ENCODE measurements at regions not wholly inside any gene's neighbourhood (a gene's known extent, or its start where the extent isn't known, plus 50 kb on each side); places are given as distances from the start of the nearest gene placed in this dataset.

DNA sequence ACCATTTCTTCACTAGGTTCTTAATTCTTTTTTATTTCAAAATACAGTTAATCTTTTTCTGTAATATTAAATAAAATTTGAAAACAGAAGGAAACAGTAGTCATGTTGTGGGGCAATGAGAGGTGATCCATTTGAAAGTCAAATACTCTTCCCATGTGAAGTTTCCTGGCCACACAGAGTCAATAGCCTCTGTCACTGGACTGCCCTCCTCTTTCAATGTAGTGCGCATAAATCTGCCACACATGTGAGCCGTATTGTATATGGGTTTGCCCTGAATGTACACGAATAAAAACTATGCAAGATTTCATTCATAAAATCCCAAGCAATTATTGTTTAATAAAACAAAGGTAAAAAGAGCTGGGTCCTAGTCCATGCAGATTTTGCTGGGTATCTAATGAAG, 59.1 kb downstream of the NKX6-1 start:
- TF ChIP-seq RAD21 (IDR thresholded peaks at IDR 0.05) (no peak), FOXA1 (IDR thresholded peaks at IDR 0.05) (no peak), TAF1 (conservative IDR thresholded peaks at IDR 0.05) (no peak), JUND (IDR thresholded peaks at IDR 0.05) (no peak), EGR1 (IDR thresholded peaks at IDR 0.05; ENCODE audit: low read depth in 2 of 2) (no peak), YY1 (IDR thresholded peaks at IDR 0.05) (no peak), GABPA (IDR thresholded peaks at IDR 0.05 in 1 of 2, conservative IDR thresholded peaks at IDR 0.05 in 1 of 2) (no peak), RXRA (IDR thresholded peaks at IDR 0.05) (no peak), HNF4G (IDR thresholded peaks at IDR 0.05) (no peak)
- TF ChIP-seq, protein P1, sequence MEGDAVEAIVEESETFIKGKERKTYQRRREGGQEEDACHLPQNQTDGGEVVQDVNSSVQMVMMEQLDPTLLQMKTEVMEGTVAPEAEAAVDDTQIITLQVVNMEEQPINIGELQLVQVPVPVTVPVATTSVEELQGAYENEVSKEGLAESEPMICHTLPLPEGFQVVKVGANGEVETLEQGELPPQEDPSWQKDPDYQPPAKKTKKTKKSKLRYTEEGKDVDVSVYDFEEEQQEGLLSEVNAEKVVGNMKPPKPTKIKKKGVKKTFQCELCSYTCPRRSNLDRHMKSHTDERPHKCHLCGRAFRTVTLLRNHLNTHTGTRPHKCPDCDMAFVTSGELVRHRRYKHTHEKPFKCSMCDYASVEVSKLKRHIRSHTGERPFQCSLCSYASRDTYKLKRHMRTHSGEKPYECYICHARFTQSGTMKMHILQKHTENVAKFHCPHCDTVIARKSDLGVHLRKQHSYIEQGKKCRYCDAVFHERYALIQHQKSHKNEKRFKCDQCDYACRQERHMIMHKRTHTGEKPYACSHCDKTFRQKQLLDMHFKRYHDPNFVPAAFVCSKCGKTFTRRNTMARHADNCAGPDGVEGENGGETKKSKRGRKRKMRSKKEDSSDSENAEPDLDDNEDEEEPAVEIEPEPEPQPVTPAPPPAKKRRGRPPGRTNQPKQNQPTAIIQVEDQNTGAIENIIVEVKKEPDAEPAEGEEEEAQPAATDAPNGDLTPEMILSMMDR (IDR thresholded peaks at IDR 0.05; ENCODE audit: low read depth, low read length, missing input control): no peak
- TF ChIP-seq, protein P2, sequence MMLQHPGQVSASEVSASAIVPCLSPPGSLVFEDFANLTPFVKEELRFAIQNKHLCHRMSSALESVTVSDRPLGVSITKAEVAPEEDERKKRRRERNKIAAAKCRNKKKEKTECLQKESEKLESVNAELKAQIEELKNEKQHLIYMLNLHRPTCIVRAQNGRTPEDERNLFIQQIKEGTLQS (IDR thresholded peaks at IDR 0.05): no peak
- TF ChIP-seq, protein P3, sequence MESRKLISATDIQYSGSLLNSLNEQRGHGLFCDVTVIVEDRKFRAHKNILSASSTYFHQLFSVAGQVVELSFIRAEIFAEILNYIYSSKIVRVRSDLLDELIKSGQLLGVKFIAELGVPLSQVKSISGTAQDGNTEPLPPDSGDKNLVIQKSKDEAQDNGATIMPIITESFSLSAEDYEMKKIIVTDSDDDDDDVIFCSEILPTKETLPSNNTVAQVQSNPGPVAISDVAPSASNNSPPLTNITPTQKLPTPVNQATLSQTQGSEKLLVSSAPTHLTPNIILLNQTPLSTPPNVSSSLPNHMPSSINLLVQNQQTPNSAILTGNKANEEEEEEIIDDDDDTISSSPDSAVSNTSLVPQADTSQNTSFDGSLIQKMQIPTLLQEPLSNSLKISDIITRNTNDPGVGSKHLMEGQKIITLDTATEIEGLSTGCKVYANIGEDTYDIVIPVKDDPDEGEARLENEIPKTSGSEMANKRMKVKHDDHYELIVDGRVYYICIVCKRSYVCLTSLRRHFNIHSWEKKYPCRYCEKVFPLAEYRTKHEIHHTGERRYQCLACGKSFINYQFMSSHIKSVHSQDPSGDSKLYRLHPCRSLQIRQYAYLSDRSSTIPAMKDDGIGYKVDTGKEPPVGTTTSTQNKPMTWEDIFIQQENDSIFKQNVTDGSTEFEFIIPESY (IDR thresholded peaks at IDR 0.05): no peak
- TF ChIP-seq, protein P4, sequence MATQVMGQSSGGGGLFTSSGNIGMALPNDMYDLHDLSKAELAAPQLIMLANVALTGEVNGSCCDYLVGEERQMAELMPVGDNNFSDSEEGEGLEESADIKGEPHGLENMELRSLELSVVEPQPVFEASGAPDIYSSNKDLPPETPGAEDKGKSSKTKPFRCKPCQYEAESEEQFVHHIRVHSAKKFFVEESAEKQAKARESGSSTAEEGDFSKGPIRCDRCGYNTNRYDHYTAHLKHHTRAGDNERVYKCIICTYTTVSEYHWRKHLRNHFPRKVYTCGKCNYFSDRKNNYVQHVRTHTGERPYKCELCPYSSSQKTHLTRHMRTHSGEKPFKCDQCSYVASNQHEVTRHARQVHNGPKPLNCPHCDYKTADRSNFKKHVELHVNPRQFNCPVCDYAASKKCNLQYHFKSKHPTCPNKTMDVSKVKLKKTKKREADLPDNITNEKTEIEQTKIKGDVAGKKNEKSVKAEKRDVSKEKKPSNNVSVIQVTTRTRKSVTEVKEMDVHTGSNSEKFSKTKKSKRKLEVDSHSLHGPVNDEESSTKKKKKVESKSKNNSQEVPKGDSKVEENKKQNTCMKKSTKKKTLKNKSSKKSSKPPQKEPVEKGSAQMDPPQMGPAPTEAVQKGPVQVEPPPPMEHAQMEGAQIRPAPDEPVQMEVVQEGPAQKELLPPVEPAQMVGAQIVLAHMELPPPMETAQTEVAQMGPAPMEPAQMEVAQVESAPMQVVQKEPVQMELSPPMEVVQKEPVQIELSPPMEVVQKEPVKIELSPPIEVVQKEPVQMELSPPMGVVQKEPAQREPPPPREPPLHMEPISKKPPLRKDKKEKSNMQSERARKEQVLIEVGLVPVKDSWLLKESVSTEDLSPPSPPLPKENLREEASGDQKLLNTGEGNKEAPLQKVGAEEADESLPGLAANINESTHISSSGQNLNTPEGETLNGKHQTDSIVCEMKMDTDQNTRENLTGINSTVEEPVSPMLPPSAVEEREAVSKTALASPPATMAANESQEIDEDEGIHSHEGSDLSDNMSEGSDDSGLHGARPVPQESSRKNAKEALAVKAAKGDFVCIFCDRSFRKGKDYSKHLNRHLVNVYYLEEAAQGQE (IDR thresholded peaks at IDR 0.05): no peak
- TF ChIP-seq, protein P5, sequence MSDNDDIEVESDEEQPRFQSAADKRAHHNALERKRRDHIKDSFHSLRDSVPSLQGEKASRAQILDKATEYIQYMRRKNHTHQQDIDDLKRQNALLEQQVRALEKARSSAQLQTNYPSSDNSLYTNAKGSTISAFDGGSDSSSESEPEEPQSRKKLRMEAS (IDR thresholded peaks at IDR 0.05): no peak
